ENCODE measurements at regions not wholly inside any gene's neighbourhood (a gene's known extent, or its start where the extent isn't known, plus 50 kb on each side); places are given as distances from the start of the nearest gene placed in this dataset.

GRCh38 chr2:11912980-11913379, 166.5 kb downstream of the LPIN1 start:
- DNase-seq (ENCODE audit: insufficient read length, low spot score, missing footprints): no peak
- Histone ChIP-seq H3K79me2 (ENCODE audit: insufficient read depth, low read length) (no peaks in the 10 kb centered on the region), H3K27ac (ENCODE audit: low read depth, low read length) (no peak overlapping the region), H3K9me3 (ENCODE audit: low read depth, low read length) (no peaks in the 10 kb centered on the region), H3K27me3 (ENCODE audit: insufficient read depth, low read length) (no peaks in the 10 kb centered on the region), H2AFZ (ENCODE audit: low read length) (no peak overlapping the region), H4K20me1 (ENCODE audit: insufficient read depth, low read length) (no peaks in the 10 kb centered on the region), H3K4me1 (ENCODE audit: insufficient read depth, low read length) (no peaks in the 10 kb centered on the region), H3K4me3 (ENCODE audit: insufficient read depth, low read length) (no peak overlapping the region), H3K36me3 (ENCODE audit: insufficient read depth, low read length) (no peaks in the 10 kb centered on the region), H3K4me2 (ENCODE audit: insufficient read depth, low read length) (no peak overlapping the region)
- no peak for TF ChIP-seq CTCF (IDR thresholded peaks at IDR 0.05; ENCODE audit: extremely low read depth, low read depth, low read length)

GRCh38 chr2:11914455-11914854, 168.0 kb downstream of the LPIN1 start:
- no peaks in the 10 kb centered on the region for H3K27me3 ChIP-seq (ENCODE audit: insufficient read depth, low read length)
- TF ChIP-seq CTCF (IDR thresholded peaks at IDR 0.05; ENCODE audit: extremely low read depth, low read depth, low read length): no peak
- H3K36me3 ChIP-seq (ENCODE audit: insufficient read depth, low read length): no peaks in the 10 kb centered on the region
- H2AFZ ChIP-seq (ENCODE audit: low read length): no peak overlapping the region
- no peaks in the 10 kb centered on the region for H4K20me1 ChIP-seq (ENCODE audit: insufficient read depth, low read length)
- no peak for DNase-seq (ENCODE audit: insufficient read length, low spot score, missing footprints)
- H3K79me2 ChIP-seq (ENCODE audit: insufficient read depth, low read length): no peaks in the 10 kb centered on the region
- H3K4me1 ChIP-seq (ENCODE audit: insufficient read depth, low read length): no peaks in the 10 kb centered on the region
- no peak overlapping the region for H3K4me3 ChIP-seq (ENCODE audit: insufficient read depth, low read length)
- no peak overlapping the region for H3K27ac ChIP-seq (ENCODE audit: low read depth, low read length)
- H3K4me2 ChIP-seq (ENCODE audit: insufficient read depth, low read length): no peak overlapping the region
- no peaks in the 10 kb centered on the region for H3K9me3 ChIP-seq (ENCODE audit: low read depth, low read length)

GRCh38 chr2:11915650-11916049, 169.2 kb downstream of the LPIN1 start:
- Histone ChIP-seq H3K27ac (ENCODE audit: low read depth, low read length) (no peak overlapping the region), H3K9me3 (ENCODE audit: low read depth, low read length) (no peaks in the 10 kb centered on the region), H3K4me3 (ENCODE audit: insufficient read depth, low read length) (no peak overlapping the region), H3K27me3 (ENCODE audit: insufficient read depth, low read length) (peaks cover 3% of the 10 kb centered on the region), H3K4me1 (ENCODE audit: insufficient read depth, low read length) (no peaks in the 10 kb centered on the region), H3K4me2 (ENCODE audit: insufficient read depth, low read length) (no peak overlapping the region), H2AFZ (ENCODE audit: low read length) (no peak overlapping the region), H3K36me3 (ENCODE audit: insufficient read depth, low read length) (no peaks in the 10 kb centered on the region), H3K79me2 (ENCODE audit: insufficient read depth, low read length) (no peaks in the 10 kb centered on the region), H4K20me1 (ENCODE audit: insufficient read depth, low read length) (no peaks in the 10 kb centered on the region)
- no peak for DNase-seq (ENCODE audit: insufficient read length, low spot score, missing footprints)
- no peak for TF ChIP-seq CTCF (IDR thresholded peaks at IDR 0.05; ENCODE audit: extremely low read depth, low read depth, low read length)

GRCh38 chr2:11919953-11920352, 173.5 kb downstream of the LPIN1 start:
- Histone ChIP-seq H3K79me2 (ENCODE audit: insufficient read depth, low read length) (no peaks in the 10 kb centered on the region), H3K4me3 (ENCODE audit: insufficient read depth, low read length) (no peak overlapping the region), H2AFZ (ENCODE audit: low read length) (no peak overlapping the region), H3K36me3 (ENCODE audit: insufficient read depth, low read length) (no peaks in the 10 kb centered on the region), H3K27ac (ENCODE audit: low read depth, low read length) (no peak overlapping the region), H3K4me1 (ENCODE audit: insufficient read depth, low read length) (no peaks in the 10 kb centered on the region), H3K27me3 (ENCODE audit: insufficient read depth, low read length) (peaks cover 17% of the 10 kb centered on the region), H4K20me1 (ENCODE audit: insufficient read depth, low read length) (no peaks in the 10 kb centered on the region), H3K4me2 (ENCODE audit: insufficient read depth, low read length) (no peak overlapping the region), H3K9me3 (ENCODE audit: low read depth, low read length) (no peaks in the 10 kb centered on the region)
- DNase-seq (ENCODE audit: insufficient read length, low spot score, missing footprints): no peak
- no peak for TF ChIP-seq CTCF (IDR thresholded peaks at IDR 0.05; ENCODE audit: extremely low read depth, low read depth, low read length)
